Right renal pelvis (tissue), 4 donors: ENCODE measurements at regions not wholly inside any gene's neighbourhood (a gene's known extent, or its start where the extent isn't known, plus 50 kb on each side); places are given as distances from the start of the nearest gene placed in this dataset.
"Not testable (repeated sequence)": the region's sequence is repeated elsewhere in the genome, so short reads cannot be mapped to it uniquely, and the experiment has no call there.

Source experiments
- DNase-seq, 4 donors: peaks; one replicate each; pipeline ENCODE4 v3.0.0-alpha.2; 2013; ENCODE audit warnings: low read depth in 4 of 4, low spot score in 3 of 4, missing footprints in 1 of 4

- DNase-seq, result no peak
These were observed 78.5 kb upstream of the RNU6-1 start for GRCh38 chr15:67918205-67918861.

DNA sequence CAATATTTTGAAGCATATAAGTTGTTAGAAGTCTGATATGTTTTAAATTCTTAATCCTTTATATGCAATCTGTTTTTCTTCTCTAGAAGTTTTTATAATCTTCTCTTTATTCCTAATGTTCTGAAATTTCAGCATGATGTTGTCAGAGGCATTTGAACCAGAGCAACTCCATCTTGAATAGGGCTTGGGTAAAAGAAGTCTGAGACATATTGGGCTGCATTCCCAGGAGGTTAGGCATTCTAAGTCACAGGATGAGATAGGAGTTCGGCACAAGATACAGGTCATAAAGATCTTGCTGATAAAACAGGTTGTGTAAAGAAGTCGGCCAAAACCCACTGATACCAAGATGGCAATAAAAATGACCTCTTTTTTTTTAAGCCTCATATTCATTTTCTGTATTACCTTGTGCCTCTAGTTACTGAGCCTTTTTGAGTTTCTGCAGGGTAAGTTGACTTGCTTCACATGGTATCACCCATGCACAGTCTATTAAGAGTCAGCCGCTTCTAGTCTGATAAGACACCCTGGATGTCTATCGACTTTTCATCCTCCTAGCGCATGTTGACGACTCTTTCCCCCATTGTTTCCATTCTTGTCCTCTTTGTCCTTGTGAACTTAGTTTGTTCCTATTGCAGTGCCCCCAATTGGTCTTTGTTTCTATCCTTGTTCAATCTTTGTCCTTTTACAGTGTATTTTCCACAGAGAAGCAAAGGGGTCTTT is 80.8 kb upstream of the RNU6-1 start:
- no peak for DNase-seq

- DNase-seq, result no peak
These were observed 82.3 kb upstream of the RNU6-1 start for GRCh38 chr15:67922106-67922675.

- DNase-seq, result no peak
These were observed 83.4 kb upstream of the RNU6-1 start for GRCh38 chr15:67922971-67923945.

DNA sequence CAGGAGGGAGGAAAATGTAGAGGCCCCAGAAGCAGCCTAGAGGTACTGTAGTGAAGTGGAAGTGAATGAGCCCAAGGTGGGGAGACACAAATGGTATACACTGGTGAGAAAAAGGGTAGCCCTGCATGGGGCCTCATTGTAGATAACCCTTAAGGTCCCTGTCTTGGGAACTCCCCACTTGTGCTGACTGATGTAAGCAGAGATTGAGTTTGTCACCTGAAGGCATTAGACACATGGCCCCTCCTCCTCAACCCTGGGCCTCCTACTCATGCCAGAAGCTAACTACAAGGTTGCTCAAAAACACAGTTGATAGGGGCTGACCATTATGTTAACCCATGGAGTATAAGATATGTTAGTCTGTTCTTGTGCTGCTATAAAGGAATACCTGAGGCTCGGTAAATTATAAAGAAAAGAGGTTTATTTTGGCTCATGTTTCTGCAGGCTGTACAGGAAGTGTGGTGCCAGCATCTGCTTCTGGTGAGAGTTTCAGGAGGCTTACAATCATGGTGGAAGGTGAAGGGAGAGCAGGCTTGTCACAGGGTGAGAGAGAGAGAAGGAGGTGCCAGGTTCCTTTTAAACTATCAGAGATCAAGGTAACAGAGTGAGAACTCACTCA is 84.6 kb upstream of the RNU6-1 start:
- no peak for DNase-seq

DNA sequence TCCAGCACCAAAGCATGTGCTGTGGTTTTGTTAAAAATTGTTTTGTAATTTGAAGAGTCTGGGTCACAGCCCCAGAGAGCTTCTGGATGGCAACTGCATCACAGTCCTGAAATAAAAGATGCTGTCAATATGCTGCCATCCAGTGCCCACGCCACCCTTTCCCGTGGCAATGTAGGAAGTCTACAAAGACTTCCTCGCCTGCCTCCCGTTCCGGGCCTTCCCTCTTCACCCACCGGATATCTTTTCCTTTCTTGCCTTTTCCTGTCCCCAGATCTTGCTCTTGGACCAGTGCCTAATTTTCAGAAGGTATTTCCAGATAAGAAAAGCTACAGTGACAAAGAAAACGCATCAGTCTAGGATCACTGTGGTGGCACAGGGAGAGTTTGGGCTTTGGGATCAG is 85.3 kb upstream of the RNU6-1 start:
- no peak for DNase-seq

- peak in 2 of 4 donors; percentile 27 to 36 for DNase-seq
These were observed 87.8 kb upstream of the RNU6-1 start for GRCh38 chr15:67927501-67928168.

DNA sequence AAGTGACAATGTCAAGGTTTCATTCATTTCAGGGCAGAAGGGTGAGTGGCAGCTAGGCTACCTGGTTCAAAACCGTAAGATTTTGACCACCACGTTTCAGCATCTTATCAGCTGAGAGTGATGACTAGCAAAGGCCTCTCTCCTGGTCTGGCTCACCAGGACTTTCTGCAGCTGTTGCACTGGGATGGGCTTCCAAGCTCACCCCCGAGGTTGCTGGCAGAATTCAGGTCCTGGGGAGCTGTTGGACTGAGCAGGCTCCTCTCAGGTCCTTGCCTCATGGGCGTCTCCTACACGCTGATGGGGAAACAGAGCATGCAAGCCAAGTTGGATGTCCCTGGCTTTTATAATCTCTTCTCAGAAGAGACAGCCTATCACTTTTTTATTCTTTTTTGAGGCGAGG is 88.8 kb upstream of the RNU6-1 start:
- no peak for DNase-seq

DNA sequence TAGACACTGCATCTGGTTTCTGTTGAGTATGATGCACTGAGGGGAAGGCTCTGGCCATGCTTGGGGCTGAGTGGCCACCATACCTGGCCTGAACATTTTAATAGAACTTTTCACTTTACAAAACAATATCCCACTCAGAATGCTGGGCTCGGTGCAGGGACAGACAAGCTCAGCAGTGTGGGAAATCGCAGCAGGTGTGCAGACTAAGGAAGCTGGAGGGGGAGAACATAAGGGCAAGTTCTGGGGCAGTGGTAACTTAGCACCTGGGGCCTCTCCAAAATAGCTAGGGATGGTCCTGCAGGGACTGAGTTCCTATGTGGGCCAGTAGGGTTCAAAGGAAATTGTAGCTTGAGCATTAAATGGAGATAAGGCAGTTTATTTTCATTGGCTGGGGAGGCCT is 90.9 kb upstream of the RNU6-1 start:
- DNase-seq, result no peak

GRCh38 chr15:67931861-67932260 is 92.0 kb upstream of the RNU6-1 start:
- DNase-seq, result no peak

DNA sequence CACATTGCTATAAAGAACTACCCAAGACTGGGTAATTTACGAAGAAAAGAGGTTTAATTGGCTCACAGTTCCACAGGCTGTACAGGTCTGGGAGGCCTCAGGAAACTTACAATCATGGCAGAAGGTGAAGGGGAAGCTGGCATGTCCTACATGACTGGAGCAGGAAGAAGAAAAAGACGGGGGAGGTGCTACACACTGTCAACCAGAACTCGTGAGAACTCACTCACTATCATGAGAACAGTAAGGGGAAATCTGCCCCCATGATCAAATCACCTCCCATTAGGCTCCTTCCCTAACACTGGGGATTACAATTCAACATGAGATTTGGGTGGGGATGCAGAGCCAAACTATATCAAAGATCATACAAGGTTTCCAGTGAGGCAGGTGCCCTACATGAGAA is 94.3 kb upstream of the RNU6-1 start:
- DNase-seq, result not testable (repeated sequence)

DNA sequence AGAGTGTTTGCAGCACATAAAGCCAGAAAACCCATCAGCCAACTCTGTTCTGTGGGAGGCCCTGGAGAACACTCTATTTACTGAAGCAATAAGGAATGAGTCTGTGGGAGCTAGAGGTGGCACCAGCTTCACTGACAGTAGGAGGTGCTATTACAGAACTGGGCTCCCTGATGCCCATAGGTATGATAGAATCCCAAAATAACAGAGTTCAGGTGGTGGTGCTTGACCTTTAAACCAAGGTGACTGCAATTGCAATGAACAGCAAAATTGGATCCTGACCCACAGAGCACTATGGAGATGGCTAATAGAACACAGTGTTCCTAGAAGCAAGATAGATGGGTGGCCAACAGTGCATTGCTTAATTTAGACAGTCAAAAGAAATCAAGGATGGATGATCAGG is 95.4 kb upstream of the RNU6-1 start:
- DNase-seq, result no peak

DNA sequence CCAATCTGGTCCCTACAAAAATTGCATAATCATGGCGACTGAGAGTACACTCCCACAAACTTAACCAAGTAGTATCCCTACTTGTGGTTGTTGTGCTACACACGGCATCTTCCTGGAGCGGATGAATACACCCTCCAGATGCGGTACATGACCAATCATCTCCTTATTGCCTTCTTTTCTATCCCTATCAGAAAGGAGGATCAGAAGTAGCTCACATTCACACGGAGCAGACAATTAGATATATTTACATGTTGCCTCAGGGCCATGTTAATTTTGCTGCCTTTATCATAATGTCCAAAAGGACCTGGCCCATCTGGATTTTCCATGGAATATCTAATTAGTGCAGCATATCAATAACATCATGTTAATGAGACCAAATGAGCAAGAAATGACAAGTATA is 96.4 kb upstream of the RNU6-1 start:
- DNase-seq, result no peak

DNA sequence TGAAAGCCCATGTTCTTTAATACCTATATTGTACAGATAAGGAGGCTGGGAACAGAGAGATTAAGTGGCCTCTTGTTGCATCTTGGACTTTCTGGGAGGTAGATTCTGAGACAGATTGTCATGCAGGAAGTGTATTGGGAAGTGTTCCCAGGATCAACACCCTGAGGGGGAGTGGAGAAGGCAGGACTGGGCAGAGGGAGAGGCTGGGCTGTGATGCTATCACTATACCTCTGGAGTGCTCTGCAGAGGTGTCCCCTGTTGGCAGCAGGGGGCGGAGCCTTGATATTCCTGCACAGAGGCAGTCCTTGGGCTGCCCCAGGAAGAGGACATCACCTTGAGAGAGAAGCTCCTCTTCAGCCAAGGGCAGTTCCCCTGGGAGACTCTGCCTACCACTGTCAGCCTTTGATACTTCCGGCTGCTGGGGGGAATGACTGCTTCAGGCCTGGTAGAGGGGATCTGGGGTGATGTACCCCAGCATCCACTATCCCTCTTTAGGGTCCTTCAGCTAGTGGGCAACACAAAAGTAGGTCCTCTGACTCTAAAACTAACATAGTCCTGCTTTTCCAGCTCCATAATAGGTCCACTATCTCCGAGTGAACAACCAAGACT is 97.4 kb upstream of the RNU6-1 start:
- no peak for DNase-seq

GRCh38 chr15:67939179-67939578 is 99.3 kb upstream of the RNU6-1 start:
- DNase-seq, result not testable (repeated sequence)

DNA sequence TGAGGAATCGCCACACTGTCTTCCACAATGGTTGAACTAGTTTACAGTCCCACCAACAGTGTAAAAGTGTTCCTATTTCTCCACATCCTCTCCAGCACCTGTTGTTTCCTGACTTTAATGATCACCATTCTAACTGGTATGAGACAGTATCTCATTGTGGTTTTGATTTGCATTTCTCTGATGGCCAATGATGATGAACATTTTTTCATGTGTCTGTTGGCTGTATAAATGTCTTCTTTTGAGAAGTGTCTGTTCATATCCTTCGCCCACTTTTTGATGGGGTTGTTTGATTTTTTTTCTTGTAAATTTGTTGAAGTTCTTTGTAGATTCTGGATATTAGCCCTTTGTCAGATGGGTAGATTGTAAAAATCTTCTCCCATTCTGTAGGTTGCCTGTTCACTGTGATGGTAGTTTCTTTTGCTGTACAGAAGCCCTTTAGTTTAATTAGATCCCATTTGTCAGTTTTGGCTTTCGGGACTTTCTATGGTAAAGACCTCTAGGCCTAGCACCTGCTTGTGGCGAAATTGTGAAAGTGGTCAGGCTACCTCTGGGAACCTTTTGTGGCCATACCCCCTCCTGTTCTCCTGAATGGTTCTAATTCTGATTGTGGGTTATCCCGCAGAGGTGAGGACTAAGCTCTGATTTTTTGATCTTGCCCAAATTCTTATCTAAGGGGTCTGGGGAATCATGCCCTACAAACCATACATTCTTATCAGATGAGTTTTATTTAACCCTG is 99.9 kb upstream of the RNU6-1 start:
- DNase-seq, result not testable (repeated sequence)

- no peak for DNase-seq
These were observed 100.5 kb upstream of the RNU6-1 start for GRCh38 chr15:67940324-67940719.

- DNase-seq, result no peak
These were observed 101.9 kb upstream of the RNU6-1 start for GRCh38 chr15:67941648-67942310.
